Stimulated activated CD4-positive, alpha-beta T cell treated with anti-CD3 and anti-CD28 coated beads, Interleukin-2, amount 100 ng/mL, for 4 hours (primary cell): ENCODE measurements at regions not wholly inside any gene's neighbourhood (a gene's known extent, or its start where the extent isn't known, plus 50 kb on each side); places are given as distances from the start of the nearest gene placed in this dataset.

Experiments
- DNase-seq: peaks from one replicate; pipeline ENCODE4 v3.0.0-alpha.2; 2020; ENCODE audit warnings: low read depth

DNA sequence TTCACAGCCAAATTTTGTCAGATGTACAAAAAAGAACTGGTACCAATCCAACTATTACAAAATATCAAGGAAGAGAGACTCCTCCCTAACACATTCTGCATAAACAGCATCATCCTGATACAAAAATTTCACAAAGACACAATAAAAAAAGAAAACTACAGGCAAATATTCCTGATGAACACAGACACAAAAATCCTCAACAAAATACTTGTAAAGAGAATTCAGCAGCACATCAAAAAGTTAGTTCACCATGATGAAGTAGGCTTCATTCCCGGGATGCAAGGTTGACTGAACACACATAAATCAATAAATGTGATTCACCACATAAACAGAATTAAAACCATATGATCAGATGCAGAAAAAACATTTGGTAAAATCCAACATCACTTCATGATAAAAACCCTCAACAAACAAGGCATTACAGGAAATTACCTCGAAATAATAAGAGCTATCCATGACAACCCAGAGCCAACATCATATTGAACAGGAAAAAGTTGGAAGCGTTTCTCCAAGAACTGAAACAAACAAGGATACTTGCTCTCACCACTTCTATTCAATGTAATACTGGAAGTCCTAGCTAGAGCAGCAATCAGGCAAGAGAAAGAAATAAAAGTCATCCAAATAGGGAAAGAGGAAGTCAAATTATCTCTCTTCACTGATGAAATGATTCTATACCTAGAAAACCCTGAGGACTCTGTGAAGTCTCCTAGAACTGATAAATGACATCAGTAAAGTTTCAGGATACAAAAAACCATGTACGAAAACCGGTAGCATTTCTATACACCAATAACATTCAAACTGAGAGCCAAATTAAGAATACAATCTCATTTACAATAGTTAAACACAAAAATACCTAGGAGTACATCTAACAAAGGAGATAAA, 223.1 kb downstream of the REEP3 start:
- no peak for DNase-seq

DNA sequence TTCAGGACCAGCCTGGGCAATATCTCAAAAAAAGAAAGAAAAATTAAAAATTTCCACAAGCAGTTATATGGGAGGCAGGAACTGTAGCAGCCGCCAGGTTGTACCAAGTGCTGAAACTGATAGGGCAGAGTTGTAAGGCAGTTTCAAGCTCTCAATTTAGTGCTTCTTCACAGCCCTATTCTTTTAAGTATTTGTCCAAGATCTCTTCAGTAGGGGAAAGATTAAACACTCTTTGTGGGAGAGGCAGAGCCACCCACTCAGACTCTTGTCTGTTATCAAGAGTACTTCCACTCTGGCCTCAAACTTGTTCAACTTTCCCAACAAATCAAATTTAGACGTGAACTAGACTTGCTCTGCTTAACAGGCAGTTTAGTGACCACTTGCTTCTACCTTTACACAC, 228.7 kb downstream of the REEP3 start:
- no peak for DNase-seq

DNA sequence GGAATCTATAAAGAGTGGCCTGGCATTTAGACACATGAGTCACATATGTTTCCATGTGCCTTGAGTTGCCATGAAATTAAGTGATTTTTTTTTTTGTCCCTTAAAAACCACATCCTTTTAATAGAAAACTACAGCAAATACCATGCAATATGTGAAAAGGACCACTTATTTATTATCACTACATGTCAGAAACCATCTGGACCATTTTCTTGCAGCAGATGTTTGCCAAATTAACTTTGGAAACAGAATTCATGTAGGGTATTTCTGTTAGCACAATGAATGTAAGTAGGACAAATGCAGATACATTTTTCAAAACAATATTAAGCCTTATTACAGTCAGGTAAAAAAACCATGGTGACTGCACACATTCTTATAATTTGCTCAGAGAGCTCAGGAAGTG, 230.6 kb downstream of the REEP3 start:
- no peak for DNase-seq

DNA sequence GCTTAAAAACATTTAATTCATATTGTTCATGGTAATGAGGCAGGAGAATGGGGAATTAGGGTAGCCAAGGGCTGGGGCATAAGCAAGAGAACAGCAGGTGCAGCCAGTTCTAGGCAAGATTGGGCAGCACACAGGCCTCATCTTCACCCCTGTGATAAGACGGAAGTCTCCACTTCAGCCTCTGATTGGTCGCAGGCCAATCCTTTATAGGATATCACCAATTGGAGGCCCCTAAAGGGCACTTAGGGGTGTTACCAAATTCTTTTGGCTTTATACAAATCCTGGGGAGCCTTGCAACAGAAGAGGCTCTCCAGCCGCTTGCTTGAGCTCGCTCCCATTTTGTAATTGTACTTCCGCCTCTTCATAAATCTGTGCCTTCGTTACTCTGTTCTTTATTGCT, 231.1 kb downstream of the REEP3 start:
- DNase-seq, result no peak

DNA sequence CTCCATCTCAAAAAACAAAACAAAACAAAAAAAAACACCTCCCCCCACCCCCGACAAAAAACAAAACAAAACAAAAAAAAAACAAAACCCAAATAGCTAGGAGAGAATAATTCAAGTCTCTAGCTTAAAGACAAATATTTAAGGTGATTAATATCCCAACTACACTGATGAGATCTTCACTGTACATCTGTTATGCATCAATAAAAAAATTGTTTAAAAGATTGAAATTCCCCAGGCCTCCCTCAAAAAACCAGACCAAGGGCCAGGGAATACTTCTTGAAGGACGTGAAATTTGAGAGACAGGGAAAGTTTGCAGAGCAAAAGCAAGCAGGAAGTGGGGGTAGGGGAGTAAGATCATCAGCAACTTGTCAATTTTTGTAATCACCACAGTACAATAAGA, 232.6 kb downstream of the REEP3 start:
- no peak for DNase-seq

DNA sequence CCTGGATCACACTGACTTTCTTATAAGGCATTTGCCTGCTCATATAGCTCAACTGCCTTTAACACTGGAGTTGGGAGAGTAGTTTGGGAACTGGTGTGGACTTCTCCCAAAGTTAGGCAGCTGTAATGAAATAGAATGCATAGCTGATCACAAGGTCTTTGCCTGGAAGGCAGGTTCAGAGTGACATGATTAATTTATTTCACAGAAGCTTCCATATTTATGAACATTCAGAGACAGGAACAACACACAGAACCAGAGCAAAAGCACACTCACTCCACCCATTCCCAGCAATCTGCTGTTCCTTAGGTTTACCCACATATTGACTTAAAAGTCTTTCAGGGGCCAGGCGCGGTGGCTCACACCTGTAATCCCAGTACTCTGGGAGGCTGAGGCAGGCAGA, 234.2 kb downstream of the REEP3 start:
- DNase-seq, result no peak

DNA sequence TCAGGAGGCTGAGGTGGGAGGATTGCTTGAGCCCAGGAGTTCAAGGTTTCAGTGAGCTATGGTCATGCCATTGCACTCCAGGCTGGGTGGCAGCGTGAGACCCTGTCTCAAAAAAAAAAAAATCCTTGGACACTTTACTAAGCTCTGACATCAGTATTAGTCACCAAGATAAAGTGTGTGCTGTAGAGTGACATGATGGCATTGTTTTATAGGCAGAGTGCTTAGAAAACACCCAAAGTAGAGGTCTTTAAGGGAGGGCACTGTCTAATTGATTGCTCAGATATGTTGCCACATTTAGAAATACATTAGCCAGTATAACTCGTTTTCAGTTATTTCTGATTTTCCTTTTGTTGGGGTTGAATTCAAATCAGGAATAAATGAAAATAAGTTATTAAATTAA, 235.9 kb downstream of the REEP3 start:
- DNase-seq, result no peak

DNA sequence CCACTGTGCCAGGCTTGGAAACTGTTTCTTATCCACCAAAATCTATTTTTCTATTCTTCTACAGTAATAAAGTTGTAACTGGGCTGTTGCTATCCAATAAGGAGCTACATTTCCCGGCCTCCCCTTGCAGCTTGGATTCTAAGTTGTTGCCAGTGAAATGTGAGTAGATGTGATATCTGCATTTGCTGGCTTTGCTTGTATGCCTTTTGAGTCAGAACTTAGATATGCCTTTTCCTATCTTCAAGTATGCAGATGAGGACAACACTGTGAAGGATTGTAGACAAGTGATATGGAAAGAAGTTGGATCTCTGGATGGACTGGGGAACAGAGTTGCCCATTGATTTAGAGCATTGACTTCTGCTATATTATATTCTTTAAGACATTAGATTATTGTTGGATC, 236.9 kb downstream of the REEP3 start:
- no peak for DNase-seq

DNA sequence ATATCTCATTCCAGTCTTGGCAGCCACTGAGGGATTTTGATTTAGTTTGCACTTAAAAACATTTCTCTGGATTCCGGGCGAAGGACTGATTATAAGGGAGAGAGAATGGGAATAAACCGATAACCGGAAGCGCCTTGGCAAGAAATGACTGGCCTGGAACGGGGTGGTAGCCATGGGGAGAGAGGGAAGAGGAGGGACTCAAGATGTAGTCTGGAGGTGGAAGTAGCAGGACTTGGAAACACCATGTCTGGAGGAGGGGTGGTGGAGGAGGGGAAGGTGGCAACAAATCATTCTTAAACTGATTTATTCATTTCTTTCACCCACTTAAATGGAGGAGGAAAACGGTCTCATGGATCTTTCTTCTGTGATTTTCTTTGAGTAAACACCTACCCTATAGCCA, 238.1 kb downstream of the REEP3 start:
- no peak for DNase-seq

DNA sequence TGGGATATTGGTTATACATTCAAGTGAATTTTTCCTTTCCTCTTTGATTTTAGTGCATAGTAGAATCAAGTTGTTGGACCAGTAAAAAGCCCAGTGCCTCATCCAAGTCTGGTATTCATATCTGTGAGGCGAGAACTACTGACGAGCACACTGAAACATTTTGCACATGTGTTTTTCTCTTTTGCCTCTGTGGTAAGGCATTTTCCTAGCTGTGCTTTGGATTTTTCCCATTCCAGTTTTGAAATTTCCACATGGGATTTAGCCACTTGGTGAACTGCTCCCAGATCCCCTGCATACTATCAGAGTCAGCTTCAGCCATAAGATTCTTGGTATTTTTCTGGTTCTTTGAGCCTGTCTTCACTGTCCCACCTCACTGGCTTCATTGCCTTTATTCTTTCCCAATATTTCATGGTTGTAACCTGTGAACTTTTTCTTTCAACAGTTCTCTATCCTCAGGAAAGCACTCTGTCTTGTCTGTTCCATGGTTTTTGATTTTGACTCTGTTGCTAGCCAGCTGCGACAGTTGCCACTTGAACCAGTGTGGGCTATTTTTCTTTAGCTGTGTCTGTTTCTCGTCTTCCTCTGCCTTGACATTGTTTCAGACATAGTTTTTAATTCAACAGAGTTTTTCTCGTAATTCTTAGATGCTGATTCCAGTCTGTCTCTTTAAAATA, 239.0 kb downstream of the REEP3 start:
- DNase-seq, result no peak

DNA sequence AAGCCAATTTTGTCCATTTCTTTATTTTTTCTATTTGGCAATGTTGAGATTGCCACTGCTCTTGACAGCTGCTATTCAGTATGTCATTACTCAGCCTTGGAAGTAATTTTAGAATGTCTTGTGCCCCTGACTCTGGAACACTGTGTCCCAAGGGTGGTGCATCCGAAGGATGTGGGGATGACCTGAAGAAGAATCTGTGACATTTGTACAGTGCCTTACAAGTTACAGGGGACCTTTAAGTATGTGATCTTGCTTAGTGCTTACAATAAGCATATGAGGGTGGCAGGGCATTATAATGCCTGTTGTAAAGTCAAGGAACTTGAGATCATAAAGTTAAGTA, 239.5 kb downstream of the REEP3 start:
- no peak for DNase-seq

DNA sequence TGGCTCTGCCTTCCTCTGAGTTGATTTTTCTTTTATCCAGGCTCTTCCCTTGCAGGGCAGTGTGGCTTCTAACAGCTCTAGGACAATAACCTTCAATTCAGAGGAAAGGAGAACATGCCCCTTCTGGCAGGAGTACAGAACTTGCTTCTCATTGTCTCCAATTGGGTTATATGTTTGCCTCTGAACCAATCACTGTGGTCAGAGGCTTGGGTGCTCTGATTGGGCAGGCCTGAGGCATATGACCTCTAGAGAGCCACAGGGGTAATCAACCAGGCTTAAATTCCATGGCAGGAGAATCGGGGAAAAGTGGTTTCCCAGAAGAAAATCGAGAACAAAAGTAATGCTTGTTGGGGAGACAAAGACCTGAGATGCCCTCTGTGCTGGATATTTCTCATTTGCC, 240.0 kb downstream of the REEP3 start:
- no peak for DNase-seq

DNA sequence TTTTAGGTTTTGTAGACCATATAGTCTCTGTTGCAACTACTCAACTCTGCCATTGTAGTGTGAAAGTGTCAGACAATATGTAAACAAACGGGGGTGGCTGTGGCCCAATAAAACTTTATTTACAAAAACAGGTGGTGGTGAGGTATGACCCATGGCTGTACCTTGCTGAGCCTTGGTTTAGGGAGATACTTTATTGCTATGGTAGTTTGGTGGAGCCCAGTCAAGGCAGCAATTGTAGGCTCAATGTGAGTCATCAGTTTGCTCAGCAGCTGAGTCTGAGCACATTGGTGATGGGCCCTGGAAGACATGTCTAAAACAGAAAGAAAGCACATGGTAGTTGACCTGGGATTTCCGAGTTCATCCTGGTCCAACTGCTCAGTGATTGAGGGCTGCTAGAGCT, 242.5 kb downstream of the REEP3 start:
- no peak for DNase-seq

DNA sequence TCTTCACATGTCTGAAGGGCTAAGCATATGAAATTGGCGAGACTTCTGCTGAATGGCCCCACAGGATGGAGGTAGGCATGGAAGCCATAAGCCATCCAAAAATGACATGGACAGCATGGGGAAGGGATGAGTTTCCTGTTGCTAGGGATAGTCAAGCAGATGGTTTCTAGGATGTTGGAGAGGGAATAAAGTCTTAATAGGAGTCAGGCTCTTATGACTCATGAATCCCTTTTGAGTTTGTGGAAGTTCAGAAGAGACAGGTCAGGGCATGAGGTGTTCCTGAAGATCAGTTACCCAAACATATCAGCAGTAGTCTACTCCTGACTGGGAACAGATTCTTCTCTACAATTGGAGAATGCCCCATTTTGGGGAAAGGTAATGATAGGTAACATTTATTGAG, 243.9 kb downstream of the REEP3 start:
- DNase-seq, result no peak

DNA sequence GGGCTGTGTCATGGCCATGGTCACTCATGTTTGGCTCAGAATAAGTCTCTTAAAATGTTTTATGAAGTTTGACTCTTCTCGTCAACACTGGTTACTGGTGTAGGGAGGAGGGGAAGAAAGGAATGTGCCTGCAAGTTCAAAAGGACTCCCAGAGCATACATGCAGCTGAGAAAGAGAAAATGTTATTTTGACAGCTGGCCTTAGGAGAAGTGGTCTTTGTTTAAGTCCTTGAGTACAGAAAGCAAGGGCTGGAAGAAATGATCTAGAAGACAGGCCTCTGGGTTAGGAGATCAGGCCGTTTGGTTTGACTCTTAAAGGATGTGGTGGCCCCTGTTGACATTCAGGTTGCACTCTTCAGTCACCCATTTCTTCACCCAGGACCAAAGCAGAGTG, 245.5 kb downstream of the REEP3 start:
- DNase-seq, result no peak

DNA sequence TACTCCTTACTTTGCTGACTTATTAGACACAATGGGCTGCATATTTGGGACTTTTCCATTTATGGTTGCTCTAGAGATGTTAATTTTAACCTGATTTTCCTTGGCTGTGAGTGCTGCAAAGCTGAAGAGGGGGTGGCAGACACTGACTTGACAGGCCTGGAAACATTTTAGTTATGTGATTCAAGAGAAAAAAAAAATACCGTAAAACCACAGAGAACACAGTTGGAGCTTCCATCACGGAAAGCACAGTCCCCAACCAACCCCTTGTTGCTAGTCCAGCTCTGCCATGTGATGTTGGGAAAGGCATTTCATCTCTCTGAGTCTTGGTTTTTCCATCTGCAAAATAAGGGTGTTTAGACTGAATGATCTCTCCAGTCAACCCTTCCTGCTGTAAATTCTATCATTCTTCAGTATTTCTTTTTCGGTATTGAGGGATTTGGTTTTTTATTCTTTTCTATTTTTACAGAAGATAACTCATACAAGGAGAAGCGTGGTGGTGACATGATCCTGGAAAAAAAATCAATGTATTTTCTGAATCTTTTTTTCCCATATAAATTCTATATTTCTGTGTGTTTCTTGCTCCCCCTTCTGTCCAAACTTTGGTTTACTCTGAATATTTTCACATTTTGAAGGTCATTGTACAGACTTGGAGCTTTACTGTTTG, 246.1 kb downstream of the REEP3 start:
- DNase-seq, result no peak

DNA sequence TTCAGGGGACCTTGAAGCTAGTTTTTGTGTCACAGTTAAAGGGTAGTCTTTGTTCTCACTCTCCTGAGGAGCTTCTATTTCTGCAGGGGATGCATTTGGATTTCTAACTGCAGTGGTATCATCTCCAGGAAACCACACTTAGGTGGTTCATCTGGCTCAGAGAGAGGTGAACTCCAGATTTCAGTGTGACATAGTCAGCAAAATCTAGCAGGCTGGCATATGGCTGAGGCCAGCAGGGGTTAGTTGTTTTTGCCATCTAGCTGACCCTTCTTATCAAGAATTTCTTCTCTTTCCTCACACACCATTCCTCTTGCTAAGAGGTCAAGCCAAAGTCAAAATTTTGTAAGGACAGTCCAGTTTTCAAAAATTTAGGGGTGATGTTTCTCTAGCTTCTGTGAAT, 248.2 kb downstream of the REEP3 start:
- DNase-seq, result no peak

DNA sequence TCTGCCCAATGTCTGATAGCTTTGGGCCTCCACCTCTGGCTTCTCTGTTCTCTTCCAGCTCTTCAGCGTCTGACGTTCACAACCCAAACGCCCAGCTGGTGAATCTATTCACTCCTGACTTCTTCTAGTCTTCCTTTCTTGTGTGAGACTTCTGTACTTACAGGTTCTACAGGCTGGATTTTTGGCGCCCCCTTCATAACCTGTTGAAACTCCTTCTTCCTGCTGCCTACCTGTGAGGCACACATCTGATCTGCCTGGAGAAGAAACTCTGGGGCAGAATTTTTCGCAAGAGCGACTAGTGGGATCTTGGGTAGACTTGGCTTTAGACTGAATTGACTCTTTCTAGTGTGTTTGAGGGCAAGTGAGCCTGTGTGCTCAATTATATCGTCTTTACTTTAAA, 249.3 kb downstream of the REEP3 start:
- no peak for DNase-seq

DNA sequence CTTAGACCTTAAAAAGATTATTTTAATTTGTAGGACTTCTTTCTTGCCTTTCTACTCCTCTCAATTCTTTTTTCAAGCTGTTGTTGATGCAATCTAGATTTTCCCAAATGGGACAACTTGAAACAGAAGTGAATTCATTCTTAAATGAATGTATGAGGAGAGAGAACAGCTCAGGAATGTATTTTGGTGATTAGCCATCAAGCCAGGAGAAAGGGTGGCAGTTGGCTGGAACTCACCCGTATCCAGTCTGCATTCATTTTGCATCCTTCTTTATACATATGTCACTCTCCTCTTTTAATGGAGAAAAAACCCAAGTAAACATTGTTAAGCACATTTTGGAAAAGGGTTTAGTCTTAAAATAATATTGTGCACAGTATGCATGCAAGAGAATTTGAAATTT, 251.3 kb downstream of the REEP3 start:
- DNase-seq, result no peak

DNA sequence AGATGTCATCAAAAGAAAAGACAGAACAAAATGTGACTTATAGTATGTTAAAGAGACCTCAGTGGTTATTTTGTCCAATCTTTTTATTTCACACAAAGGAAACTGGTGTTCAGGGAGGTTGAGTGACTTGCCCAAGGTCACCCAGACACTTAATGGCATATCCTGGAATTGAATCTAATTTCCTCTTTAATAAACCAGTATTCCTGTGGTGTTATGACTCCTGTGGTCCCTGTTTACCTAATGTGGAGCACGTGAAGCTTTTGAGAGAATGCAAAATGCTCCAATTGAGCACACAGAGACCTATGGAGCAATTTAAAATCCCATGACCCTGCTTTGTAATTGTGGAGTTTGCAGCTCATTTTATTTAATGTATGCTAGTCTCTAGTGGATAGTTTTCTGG, 251.9 kb downstream of the REEP3 start:
- DNase-seq, result no peak

DNA sequence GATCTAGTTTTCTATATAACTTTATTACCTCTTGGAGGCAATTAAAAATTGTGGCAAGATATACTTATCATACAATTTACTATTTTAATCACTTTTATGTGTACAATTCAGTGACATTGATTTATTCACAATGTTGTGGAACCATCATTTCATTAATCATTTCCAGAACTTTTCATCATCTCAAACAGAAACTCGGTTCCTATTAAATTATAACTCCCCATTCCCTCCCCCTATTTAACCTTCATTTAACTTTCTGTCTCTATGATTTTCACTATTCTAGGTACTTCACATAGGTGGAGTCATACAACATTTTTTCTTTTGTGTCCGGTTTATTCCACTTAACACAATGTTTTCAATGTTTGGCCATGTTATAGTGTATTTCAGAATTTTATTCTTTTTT, 252.8 kb downstream of the REEP3 start:
- DNase-seq, result no peak

DNA sequence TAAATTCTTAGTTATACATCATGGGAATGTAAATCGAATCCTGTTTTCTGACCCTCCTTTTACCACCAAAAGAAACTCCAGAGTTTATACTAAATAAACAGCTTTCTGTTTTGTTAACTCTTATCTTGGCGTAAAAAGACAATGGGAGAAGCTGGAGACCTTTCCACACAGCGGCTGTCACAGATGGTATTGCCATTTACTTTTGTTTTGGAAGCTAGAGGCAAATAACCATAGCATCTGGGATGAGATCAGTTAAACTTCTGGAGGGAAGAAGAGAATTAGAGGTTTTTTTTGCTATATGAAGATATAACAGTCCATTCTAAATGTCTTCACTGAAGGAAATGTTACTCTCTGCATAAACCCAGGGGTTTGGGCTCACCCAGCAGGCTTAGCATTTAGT, 258.9 kb downstream of the REEP3 start:
- no peak for DNase-seq

DNA sequence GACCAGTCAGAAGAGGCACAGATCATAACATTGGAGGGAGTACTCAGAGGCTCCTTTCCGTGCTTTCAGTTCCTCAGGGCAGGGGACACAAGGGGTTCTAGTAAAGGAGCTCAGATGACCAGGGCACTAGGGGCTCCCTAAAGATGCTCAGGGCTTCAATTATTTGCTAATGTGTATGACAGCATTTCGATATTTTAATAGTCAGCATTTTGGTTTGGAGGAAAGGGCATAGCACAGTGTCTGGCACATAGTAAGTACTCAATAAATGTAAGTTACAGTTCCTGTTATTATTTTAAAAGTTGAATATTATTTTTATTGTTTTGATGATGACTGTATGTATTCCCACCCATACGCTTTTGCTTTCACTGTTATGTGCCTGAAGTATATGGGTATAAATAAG, 260.0 kb downstream of the REEP3 start:
- DNase-seq, result no peak

DNA sequence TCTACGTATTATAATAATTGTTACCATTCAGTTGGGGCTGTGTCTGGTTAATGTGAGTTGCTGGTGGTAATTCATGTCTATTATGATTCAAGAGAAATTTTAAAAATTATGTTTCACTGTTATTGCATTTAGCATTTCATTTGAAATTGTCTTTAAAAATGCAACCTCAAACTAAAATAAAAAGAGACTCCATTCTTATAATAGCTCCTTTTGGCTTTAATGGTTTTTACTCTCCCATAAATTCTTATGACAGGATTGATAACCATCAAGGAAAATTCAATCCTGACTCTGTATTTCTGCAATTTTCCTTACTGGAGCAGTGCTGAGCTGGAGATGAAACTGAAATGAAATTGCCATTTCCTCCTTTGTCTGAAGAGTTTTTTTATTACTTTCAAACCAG, 262.7 kb downstream of the REEP3 start:
- no peak for DNase-seq
